Muscle of leg (tissue), 3 donors: ENCODE measurements at regions not wholly inside any gene's neighbourhood (a gene's known extent, or its start where the extent isn't known, plus 50 kb on each side); places are given as distances from the start of the nearest gene placed in this dataset.
A peak's percentile ranks its signal among the peaks of the same experiment; 100 is the strongest.

Experiments used
- DNase-seq: peaks from one replicate; pipeline ENCODE4 v3.0.0; 2013
- H3K27ac ChIP-seq: one replicate; pipeline ENCODE4 v1.5.1; 2013; ENCODE audit warnings: mild to moderate bottlenecking, low read length, control low read depth
- H3K27me3 ChIP-seq: one replicate; pipeline ENCODE4 v1.6.1; 2013; ENCODE audit warnings: low read length; ENCODE audit not compliant: control insufficient read depth, insufficient read depth
- H3K36me3 ChIP-seq: one replicate; pipeline ENCODE4 v1.6.1; 2013; ENCODE audit warnings: low read length; ENCODE audit not compliant: control insufficient read depth, insufficient read depth
- H3K4me1 ChIP-seq: one replicate; pipeline ENCODE4 v1.6.1; 2013; ENCODE audit warnings: low read length; ENCODE audit not compliant: control insufficient read depth, insufficient read depth
- H3K4me3 ChIP-seq: one replicate; pipeline ENCODE4 v1.5.1; 2013; ENCODE audit warnings: low read length, control low read depth
- H3K9me3 ChIP-seq: replicated peaks from 2 replicates; pipeline ENCODE4 v1.6.1; 2013; ENCODE audit warnings: low read depth, low read length; ENCODE audit not compliant: control insufficient read depth
- WGBS: methylation state at CpG from one replicate; pipeline ENCODE4 v1.1.5; 2013; ENCODE audit warnings: missing lambda C conversion rate; ENCODE audit not compliant: insufficient coverage; 5-methylcytosine and 5-hydroxymethylcytosine counted together

- H3K36me3 ChIP-seq, result no peaks in the 10 kb centered on the region
- H3K4me1 ChIP-seq, result no peaks in the 10 kb centered on the region
- no peak for DNase-seq
- no peaks in the 10 kb centered on the region for H3K27me3 ChIP-seq
- peaks cover 3% of the 10 kb centered on the region for H3K9me3 ChIP-seq
- WGBS, result 57% methylated on average over 1 of the region's 1 CpG
- no peak overlapping the region for H3K4me3 ChIP-seq
- no peak overlapping the region for H3K27ac ChIP-seq
Measured at GRCh38 chr2:59703796-59704195, 849.7 kb downstream of the BCL11A start.

DNA sequence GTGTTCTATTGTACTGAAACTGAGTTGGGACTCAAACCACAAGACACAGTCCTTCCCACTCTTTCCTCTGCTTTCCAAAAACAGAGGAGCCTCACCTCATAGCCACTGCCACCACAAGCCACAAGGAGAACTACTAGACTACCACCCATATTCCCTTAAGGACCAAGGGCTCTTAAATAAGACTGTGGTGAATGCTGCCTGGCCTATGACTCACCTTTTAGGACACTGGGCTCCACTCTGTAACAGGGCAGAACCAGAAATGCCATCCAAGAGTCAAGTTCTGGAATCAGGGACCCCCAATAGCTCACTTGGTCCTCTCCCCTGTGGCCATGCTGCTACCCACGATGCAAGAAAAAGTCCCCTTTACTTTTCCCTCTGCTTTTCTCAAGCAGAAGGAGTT lies 851.4 kb downstream of the BCL11A start:
- Histone ChIP-seq H3K4me3 (no peak overlapping the region), H3K27me3 (no peaks in the 10 kb centered on the region), H3K36me3 (no peaks in the 10 kb centered on the region), H3K27ac (no peak overlapping the region), H3K4me1 (no peaks in the 10 kb centered on the region), H3K9me3 (peaks cover 3% of the 10 kb centered on the region)
- DNase-seq, result no peak
- 100% methylated on average over 1 of the region's 1 CpG for WGBS

DNA sequence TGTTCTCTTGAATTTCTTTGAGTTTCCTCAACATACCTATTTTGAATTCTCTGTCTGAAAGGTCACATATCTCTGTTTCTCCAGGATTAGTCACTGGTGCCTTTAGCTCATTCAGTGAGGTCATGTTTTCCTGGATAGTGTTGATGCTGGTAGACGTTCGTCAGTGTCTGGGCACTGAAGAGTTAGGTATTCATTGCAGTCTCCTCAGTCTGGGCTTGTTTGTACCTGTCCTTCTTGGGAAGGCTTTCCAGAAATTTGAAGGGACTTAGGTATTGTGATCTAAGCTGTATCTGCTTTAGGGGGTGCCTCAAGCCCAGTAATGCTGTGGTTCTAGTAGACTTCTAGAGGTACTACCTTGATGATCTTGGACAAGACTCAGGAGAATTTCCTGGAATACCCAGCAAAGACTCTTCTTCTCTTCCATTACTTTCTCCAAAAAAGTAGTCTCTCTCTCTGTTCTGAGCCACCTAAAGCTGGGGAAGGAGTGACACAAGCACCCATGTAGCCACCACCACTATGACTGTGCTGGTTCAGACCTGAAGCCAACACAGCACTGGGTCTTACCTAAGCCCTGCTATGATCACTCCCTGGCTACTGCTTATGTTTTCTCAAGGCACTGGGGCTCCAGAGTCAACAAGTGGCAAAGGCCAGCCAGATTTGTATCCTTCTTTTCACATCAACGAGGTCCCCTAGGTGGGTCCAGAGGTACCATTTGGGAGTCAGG lies 852.0 kb downstream of the BCL11A start:
- no peaks in the 10 kb centered on the region for H3K36me3 ChIP-seq
- H3K9me3 ChIP-seq, result peaks cover 3% of the 10 kb centered on the region
- no peaks in the 10 kb centered on the region for H3K27me3 ChIP-seq
- no peaks in the 10 kb centered on the region for H3K4me1 ChIP-seq
- no peak overlapping the region for H3K4me3 ChIP-seq
- WGBS, result no CpG with 5 or more reads among the region's 3 CpGs
- H3K27ac ChIP-seq, result no peak overlapping the region
- no peak for DNase-seq

DNA sequence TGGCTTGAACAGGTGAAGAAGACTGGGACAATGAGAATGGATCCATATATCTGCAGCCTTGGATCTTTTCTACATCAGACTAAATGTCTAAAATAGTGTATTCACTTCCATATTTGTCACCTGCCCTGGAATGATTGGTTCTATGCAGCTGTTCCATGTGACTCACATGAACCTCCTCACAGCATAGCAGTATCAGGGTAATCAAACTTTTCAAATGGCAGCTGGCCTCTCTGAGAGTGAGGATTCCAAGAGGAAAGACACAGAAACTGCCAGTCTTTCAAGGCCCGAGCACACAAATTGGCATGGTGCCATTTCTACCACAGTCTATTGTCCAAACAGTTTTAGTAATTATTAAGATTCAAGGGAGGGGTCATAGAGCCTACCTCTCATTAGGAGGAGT lies 859.3 kb downstream of the BCL11A start:
- no peak for DNase-seq
- Histone ChIP-seq H3K27ac (no peak overlapping the region), H3K4me1 (peaks cover 7% of the 10 kb centered on the region), H3K4me3 (no peak overlapping the region), H3K36me3 (no peaks in the 10 kb centered on the region), H3K27me3 (no peaks in the 10 kb centered on the region), H3K9me3 (peaks cover 9% of the 10 kb centered on the region)
- WGBS, result no CpG with 5 or more reads among the region's 1 CpG

DNA sequence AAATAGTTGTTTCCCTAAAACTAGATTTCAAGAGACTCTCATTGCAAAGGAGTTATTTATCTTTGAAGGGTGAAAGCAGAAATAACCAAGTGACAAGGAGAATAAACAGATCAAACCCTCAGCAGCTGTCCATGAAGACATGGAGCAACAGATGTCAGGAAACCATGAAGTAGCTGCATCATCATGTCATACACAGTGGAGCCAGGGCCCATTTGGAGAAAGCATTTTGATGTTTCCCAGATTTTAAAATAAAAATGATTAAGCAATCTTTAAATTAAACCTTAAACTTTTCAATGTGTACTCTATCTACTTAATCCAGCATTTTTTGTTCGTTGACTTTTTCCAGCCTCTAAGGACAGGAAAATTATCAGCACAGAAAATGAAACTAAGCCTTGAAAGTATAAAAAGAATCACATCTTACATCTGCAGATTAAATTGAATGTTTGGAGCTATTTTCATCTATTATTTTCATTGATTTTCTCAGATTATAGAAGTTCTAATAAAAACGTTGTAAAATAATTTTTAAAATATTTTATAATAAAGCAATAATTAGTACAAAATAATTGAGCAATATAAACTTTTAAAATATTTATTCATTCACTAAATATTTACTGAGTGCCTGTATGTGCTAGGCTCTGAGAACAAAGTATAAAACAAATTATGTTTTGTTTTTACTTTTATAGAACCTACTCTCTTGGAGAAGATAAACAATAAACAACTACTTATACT lies 860.1 kb downstream of the BCL11A start:
- no peaks in the 10 kb centered on the region for H3K27me3 ChIP-seq
- no peak overlapping the region for H3K4me3 ChIP-seq
- peaks cover 9% of the 10 kb centered on the region for H3K9me3 ChIP-seq
- no CpG with 5 or more reads among the region's 2 CpGs for WGBS
- peaks cover 7% of the 10 kb centered on the region for H3K4me1 ChIP-seq
- peak; percentile 87 for DNase-seq
- H3K27ac ChIP-seq, result peak overlapping the region; percentile 32
- H3K36me3 ChIP-seq, result no peaks in the 10 kb centered on the region

GRCh38 chr2:59691518-59692190 lies 861.8 kb downstream of the BCL11A start:
- Histone ChIP-seq H3K4me1 (peaks cover 7% of the 10 kb centered on the region), H3K36me3 (no peaks in the 10 kb centered on the region), H3K9me3 (peaks cover 9% of the 10 kb centered on the region), H3K4me3 (no peak overlapping the region), H3K27me3 (no peaks in the 10 kb centered on the region), H3K27ac (no peak overlapping the region)
- WGBS, result no CpG with 5 or more reads among the region's 3 CpGs
- no peak for DNase-seq

DNA sequence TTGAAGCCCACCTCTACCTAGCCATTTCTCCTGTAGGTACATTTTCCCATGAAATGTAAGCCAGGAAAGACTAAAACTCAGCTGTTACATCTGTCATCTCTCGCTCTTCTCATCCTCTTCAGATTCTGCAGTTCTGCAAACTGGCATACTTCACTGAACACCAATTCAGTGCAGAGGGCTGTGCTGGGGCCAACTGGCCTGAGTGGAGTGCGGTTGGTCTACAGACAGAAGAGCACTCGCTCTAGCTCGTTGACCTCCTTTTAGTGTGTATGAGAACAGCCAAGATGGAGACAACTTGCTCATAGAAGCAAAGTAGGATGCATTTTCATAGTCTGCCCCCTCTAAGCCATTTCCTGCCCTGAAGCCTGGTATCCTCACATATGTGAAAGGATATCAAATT lies 862.6 kb downstream of the BCL11A start:
- H3K4me1 ChIP-seq, result peaks cover 7% of the 10 kb centered on the region
- no peak overlapping the region for H3K4me3 ChIP-seq
- 92% methylated on average over 4 of the region's 4 CpGs for WGBS
- no peak for DNase-seq
- no peaks in the 10 kb centered on the region for H3K36me3 ChIP-seq
- peaks cover 9% of the 10 kb centered on the region for H3K9me3 ChIP-seq
- H3K27me3 ChIP-seq, result no peaks in the 10 kb centered on the region
- H3K27ac ChIP-seq, result no peak overlapping the region

- Histone ChIP-seq H3K27me3 (no peaks in the 10 kb centered on the region), H3K9me3 (no peaks in the 10 kb centered on the region), H3K4me1 (no peaks in the 10 kb centered on the region), H3K4me3 (no peak overlapping the region), H3K36me3 (no peaks in the 10 kb centered on the region), H3K27ac (no peak overlapping the region)
- no peak for DNase-seq
- no CpG with 5 or more reads among the region's 1 CpG for WGBS
Measured at GRCh38 chr2:59684771-59685166, 868.7 kb downstream of the BCL11A start.

- Histone ChIP-seq H3K36me3 (no peaks in the 10 kb centered on the region), H3K27me3 (no peaks in the 10 kb centered on the region), H3K27ac (no peak overlapping the region), H3K4me1 (no peaks in the 10 kb centered on the region), H3K4me3 (no peak overlapping the region), H3K9me3 (no peaks in the 10 kb centered on the region)
- no peak for DNase-seq
- WGBS, result 50% methylated on average over 1 of the region's 4 CpGs
Measured at GRCh38 chr2:59684116-59684770, 869.2 kb downstream of the BCL11A start.

GRCh38 chr2:59680863-59681262 lies 872.6 kb downstream of the BCL11A start:
- Histone ChIP-seq H3K36me3 (no peaks in the 10 kb centered on the region), H3K27me3 (no peaks in the 10 kb centered on the region), H3K9me3 (no peaks in the 10 kb centered on the region), H3K27ac (no peak overlapping the region), H3K4me1 (no peaks in the 10 kb centered on the region), H3K4me3 (no peak overlapping the region)
- WGBS, result no CpG with 5 or more reads among the region's 1 CpG
- DNase-seq, result no peak
